HG02610 (cell line): ENCODE measurements at regions not wholly inside any gene's neighbourhood (a gene's known extent, or its start where the extent isn't known, plus 50 kb on each side); places are given as distances from the start of the nearest gene placed in this dataset.
"Not testable (repeated sequence)": the region's sequence is repeated elsewhere in the genome, so short reads cannot be mapped to it uniquely, and the experiment has no call there.

Source experiments
- ATAC-seq: cut with Tn5 transposase; IDR thresholded peaks from one replicate; pipeline ENCODE4 v1.9.1; 2021; ENCODE audit warnings: mild to moderate bottlenecking, moderate library complexity; ENCODE audit not compliant: unreplicated experiment

DNA sequence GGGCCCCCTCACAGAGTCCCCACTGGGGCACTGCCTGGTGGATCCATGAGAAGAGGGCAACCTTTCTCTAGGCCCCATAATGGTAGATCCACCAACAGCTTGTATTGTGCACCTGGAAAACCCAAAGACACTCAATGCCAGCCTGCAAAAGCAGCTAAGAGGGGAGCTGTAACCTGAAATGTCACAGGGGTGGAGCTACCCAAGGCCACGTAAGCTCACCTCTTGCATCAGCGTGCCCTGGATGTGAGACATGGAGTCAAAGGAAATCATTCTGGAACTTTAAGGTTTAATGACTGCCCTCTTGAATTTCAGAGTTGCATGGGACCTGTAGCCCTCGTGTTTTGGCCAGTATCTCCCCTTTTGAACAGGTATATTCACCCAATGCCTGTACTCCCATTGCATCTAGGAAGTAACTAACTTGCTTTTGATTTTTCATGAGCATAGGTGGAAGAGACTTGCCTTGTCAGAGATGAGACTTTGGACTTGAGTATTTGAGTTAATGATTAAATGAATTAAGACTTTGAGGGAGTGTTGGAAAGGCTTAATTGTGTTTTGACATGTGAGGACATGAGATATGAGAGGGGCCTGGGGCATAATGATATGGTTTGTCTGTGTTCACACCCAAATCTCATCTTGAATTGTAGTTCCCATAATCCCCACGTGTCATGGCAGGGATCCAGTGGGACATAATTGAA lies 900.9 kb upstream of the ROBO1 start:
- ATAC-seq, result no peak

DNA sequence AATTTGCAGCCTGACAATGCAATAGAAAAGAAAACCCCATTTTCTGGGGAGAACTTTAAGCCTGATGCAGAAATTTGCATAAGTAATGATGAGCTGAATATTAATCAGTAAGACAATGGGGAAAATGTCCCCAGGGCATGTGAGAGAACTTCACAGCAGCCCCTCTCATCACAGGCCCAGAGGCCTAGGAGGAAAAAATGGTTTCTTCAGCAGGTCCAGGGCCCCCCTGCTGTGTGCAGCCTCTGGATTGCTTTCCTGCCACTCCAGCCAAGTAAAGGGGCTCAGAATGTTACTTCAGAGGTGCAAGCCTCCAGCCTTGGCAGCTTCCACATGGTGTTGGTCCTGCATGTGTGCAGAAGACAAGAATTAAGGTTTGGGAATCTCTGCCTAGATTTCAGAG lies 900.3 kb upstream of the ROBO1 start:
- no peak for ATAC-seq

DNA sequence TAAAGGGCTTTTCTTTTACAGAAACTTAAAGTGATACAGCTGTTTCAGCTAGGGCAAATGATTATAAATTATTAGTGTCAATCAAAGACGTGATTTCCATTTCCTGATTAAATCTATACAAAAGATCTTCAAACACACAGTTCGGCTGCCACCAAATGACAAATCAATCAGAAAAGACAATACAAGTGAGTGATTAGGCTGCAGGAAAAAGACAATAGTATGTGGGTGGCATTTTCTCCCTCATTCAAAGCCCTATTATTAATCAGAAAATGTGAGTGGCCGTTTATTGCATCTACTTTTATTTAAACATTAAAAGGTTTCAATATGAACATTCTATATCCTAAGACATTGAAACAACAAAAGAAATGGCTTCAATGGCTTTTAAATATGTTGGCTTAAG lies 895.6 kb upstream of the ROBO1 start:
- no peak for ATAC-seq

DNA sequence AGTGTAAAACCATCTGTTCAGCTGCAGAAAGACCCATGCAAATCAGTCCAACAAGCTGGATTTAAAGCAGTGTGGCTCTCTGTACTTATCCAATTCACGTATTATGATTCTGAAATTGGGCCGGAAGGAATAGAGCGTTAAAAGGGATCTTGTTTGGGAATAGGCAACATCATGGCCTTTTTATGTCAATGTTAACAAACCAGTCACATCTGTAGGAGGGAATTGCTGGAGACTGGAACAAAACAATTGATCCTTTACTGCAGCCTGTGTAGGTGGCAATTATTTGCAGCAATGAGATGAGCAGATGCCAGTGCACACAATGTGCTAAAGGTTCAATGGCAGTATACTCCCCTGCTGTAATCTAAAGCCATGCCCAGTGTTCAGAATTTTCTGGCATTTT lies 887.4 kb upstream of the ROBO1 start:
- ATAC-seq, result no peak

DNA sequence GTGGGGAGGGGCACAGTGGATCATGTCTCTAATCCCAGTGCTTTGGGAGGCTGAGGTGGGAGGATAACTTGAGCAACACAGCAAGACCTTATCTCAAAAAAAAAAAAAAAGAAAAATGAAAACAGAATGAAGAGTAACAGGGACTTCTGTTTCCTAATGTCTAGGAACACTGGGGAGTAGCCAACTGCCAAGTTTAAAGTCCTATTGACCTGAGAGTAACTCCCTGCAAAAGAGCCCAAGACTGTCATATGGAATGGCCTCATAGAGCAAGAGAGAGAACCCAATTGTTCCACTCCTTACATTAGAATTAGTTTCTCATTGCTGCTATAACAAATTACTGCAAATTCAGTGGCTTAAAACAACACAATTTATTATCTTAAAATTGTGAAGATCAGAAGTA lies 881.4 kb upstream of the ROBO1 start:
- ATAC-seq, result no peak

DNA sequence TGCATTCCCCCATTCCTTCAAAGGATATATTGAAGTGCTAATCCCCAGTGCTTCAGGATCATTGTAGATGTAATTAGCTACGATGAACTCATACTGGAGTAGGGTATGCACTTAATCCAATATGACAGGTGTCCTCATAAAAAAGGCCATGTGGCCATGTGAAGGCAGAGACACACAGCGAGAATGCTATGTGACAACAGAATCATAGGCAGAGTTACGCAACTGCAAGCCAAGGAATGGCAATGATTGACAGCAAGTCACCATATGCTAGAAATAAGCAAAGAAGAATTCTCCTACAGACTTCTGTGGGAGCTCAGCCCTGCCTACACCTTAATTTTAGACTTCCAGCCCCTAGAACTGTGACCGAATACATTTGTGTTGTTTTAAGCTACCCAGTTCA lies 875.6 kb upstream of the ROBO1 start:
- no peak for ATAC-seq

DNA sequence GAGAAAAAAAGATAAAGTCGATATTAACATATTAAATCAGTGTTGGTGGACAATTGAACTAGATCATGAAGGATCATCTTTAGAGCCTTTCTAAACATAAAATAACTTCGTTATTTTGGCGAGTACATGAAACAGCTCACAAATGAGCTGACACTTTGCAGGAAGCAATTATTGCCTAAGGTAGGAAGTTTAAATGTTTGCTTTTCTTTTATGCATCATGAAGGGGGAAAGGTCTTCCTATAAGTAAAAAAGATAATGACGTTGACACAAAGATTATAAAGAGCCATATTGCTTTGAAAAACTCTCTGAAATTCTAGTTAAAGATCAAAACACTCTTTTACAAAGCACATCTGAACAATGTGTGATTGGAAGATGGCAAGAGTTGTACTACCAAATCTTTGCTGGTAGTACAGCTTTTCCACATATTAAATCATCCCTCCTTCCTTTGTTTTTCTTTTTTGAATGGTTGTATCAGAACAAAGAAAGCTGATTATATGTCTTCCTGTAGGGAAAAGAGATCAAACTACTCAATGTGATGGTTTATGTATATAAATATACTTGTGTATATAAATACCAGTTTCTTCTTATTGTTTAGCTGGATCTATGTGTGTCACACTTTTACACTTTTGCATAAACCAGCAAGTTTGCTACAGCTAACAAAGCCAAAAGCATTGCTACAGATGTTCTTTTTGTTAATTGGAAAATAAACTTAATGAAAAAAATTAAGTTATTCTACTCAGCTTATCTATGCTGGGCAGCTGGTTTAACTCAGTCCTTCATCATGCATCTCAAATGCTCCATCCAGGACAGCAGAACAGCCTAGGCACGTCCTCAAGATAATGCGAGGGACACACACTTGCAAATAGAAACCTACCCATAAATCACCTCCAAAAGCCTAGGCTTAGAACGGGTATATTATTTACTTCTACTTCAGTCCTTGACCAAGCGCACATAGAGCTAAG lies 850.8 kb upstream of the ROBO1 start:
- ATAC-seq, result no peak

DNA sequence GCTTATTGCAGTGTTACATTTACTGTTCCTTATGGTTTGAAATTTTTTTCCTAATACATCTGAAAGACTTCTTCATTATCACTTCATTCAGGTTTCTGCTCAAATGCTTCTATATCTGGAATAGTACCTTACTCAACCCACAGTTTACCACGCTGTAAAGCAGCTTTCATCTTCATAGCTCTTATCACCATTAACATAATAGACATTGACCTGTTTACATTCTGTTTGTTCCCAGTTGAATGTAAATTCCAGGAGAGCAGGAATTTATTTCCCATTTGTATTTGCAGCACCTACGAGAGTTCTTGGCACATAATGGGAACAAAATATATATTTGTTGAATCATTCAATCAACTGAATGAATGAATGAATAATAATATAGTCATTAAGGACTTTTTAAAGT lies 844.6 kb upstream of the ROBO1 start:
- ATAC-seq, result no peak

DNA sequence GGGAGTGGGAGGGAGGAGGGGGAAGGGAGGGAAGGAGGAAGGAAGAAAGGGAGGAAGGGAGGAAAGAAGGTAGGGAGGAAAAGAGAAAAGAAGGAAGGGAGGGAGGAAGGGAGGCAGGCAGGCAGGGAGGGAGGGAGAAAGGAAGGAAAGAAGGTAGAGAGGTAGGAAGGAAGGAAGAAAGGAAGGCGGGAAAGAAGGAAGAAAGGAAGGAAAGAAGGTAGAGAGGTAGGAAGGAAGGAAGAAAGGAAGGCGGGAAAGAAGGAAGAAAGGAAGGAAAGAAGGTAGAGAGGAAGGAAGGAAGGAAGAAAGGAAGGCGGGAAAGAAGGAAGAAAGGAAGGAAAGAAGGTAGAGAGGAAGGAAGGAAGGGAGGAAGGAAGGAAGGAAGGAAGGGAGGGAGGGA lies 840.3 kb upstream of the ROBO1 start:
- ATAC-seq, result not testable (repeated sequence)

DNA sequence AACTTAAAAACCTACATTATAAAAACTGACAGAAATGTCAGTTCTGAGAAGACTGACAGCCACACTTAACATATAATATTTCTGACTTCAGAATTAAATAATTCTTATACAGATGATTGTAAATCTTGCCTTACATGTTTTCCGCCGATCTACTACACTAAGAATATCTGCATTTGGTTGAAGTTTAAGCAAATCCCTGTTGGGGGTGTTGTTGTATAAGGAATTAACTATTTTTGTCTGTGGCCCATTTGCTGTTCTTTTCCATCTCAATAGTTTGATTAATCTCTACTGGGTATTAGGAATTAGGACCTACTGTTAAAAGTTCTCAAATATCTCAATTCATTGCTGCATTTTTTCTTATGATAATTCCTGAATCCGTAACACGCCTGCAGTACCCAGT lies 838.3 kb upstream of the ROBO1 start:
- ATAC-seq, result no peak

DNA sequence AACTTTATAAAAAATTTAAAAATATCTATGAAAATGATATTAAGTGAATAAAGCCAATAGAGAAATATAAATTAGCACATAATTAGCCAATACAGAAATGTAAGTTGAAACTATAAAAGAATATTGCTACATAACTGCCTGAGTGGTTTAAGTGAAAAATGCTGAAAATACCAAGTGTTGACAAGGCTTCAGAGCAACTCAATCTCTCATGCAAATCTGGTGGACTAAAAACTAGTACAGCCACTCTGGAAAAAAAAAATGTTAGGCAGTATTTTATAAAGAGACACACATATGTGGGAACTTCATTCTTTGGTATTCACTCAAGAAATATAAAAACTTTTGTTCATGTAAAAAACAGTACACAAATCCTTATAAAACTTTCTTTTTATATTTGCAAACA lies 833.7 kb upstream of the ROBO1 start:
- no peak for ATAC-seq

DNA sequence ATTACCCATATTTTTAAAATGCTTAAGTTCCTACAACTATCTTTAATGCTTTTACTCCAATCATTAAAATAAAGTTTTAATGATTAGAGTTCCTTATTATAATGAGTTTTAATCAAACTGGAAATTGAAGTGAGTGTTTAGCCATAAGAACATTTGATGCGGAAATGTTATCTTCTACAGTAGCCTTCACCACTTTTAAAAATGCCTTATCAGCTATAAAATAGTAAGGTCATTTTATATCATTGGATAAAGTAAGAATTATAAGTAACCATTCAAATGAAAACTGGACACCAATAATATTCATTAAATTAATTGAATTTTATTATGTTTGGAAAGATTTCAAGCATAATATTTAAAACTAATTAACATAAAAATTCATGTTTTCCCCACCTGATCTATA lies 825.0 kb upstream of the ROBO1 start:
- ATAC-seq, result no peak

DNA sequence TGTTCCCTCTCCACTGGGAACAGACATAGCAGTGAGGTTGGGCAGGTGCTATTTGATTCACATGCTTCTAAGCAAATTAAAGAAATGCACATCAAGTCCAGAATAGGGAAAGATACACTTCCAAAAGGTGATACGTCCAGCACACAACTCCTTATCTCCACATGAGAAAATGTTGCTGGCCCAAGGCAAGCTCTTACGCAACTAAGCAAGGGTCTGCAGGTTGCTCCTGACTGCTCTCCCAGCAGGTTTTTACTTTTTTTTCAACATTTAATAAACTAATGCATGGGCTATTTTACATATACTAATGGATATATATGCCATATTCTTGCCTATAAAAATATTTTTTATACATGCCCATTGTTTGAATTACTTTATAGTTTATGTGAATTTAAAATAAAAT lies 818.5 kb upstream of the ROBO1 start:
- ATAC-seq, result no peak

DNA sequence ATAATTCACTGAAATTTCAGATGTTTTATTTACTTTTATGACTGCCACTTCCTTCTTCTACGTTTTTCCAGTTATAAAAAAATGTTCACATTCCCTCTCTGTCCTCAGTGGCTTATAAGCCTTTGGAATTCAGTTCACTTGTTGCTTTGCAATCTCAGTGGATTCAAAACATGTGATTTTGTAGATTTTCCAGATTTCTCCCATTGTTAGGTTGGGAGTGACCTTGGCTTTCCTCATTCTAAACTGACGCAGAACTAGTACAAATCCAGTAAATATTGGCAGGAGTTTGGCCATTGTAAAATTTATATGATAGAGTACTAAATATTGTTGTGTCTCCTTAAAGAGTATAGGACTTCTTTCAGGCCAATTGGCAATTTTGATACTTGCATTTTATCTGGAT lies 812.3 kb upstream of the ROBO1 start:
- no peak for ATAC-seq

DNA sequence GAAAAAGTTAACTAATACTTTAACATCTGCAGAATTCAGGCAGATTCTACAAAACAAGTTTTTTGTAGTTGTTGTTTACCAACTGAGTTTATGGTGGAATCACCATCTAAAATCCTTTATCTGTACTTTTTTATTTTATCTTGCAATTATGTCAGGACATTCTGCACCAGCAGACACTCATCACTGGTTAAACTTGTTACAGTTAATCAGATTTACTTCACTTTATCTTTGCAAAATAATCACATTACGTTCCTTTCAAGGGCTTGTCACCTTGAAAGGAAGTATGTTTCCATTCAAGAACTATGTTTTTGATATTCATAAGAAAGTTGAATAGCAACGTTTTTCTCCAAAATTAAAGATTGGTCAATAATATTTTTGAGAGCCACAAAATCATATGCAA lies 796.6 kb upstream of the ROBO1 start:
- ATAC-seq, result no peak

DNA sequence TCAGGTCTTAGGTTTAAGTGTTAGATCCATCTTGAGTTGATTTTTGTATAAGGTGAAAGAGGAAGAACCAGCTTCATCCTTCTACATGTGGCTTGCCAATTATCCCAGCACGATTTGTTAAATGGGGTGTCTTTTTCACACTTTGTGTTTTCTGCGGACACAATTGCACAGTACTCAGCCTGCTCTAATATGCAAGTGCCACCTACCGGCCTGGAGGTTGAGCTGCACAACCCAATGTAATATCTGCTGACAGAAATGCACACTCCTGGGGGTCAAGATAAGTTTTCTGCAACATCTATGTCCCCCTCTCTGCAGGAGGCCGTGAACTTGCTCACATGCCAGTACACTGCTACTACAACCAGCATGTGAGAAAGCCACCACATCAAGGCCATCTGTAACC lies 791.9 kb upstream of the ROBO1 start:
- no peak for ATAC-seq

DNA sequence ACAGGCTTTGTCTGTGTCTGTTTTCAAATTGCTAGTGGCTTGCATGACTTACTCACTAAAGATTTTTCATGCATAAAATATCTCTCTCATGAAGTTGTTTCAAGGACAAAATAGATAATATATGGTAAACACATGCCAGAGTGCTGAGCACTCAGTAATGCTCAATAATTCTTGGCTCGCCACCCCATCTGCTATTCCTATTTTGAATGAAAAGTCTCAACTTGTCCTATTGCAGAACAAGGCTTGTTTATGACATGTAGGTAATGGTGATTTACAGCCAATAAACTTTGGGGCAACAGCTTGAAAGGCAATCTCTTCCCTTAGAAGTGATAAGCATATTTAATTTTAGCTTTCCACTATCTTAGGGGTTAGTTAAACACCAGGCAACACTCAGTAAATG lies 789.0 kb upstream of the ROBO1 start:
- ATAC-seq, result no peak

DNA sequence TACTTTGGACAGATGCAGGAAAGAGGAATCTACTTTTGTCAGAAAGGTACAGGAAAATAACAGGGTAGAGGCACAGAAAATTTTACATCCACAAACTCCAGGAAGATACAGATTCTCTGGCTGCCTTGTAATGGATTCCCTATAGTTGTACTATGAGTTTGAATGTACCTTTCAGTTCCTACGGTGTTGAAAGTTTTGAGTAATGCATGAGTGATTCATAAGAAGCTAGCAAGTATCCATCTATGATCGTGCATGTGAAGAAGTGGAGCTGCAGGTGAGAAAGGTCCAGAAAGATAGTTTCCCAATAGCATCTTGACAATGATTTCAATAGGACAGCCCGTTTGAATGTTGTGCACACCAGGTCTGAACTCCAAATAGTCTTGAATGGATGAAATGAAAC lies 786.5 kb upstream of the ROBO1 start:
- ATAC-seq, result no peak

DNA sequence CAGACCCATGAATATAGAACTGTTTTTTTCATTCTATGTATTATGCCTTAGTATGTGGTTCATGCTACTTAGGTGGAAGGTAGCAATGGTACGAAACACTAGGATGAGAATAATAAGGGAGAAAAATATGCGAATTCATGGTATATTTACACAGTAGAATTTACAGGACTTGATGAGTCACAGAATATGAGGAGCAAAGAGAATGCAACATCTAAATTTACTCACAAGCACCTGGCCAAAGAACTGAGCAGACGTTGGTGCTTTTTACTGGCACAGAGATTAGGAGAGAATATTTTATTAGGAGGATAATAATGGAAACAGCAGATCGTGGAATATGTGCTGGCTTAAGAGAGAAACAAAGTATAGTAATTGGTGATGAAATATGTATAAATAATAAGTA lies 785.4 kb upstream of the ROBO1 start:
- no peak for ATAC-seq

DNA sequence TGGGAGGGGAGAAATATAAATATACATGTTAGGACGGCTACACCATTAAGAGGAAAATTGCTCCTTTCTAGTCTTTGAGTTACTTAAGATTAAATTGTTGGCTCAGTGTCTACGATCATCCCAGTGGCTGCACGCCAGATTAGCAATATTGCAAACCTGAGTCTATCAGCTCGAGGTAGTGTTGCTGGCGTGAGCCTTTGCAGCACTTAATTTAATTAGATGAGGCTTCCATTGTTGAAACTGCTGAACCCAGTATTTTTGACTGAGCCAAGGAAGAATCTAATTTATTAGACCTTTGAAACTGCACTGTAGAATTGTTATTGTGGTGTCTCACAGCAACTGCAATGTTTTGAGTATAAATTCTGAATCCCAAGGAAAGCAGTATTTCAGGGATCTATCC lies 782.4 kb upstream of the ROBO1 start:
- no peak for ATAC-seq

DNA sequence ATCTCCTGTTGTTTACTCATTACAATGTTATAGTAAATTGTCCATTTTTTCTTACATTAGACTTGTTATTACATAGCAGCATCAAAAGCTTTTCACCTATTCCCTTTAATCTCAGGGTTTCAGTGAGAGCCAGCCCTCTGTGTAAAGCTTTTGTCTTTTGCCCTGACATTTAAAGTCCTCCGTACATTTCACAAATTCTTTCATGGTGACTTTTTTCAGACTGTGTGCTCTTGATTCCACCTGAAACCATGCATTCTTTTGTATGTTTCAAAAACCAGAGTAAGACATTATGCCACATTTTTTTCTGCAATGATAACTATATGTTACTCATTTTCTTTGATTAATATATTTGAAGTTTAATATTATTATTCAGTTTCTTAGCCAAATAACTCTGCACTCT lies 781.4 kb upstream of the ROBO1 start:
- no peak for ATAC-seq

DNA sequence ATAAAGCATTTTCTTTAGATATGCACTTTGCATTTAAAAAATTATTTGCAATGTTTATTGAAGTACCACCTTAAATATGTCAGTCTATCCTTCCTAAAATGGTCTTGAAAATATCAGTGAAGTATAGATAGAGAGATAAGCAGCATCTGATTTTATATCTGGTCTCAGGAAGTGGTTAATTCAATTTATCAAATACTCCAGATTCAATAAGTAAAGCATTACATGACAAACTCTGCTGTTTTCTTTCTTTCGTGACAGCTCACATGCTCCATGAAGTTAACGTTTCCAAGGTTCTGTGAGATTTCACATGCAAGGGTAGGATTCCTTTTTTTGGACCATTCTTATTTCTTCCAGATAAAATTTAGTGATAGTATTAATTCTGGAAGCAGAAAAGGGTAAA lies 775.4 kb upstream of the ROBO1 start:
- no peak for ATAC-seq
